Right lobe of liver (tissue), 4 donors: ENCODE measurements at regions not wholly inside any gene's neighbourhood (a gene's known extent, or its start where the extent isn't known, plus 50 kb on each side); places are given as distances from the start of the nearest gene placed in this dataset.

Experiments used
- CTCF ChIP-seq, 4 donors: fragments of 200-600 bp in 3 of 4; fragments of 450-650 bp in 1 of 4; IDR thresholded peaks; one replicate each; pipeline versions ENCODE4 v1.5.1 to v1.8.0; 2016 to 2022; ENCODE audit warnings: antibody characterized with exemption in 4 of 4, mild to moderate bottlenecking in 2 of 4
- POLR2A ChIP-seq: fragments of 450-650 bp; IDR thresholded peaks from one replicate; pipeline ENCODE4 v1.6.1; 2017; ENCODE audit warnings: antibody characterized with exemption, mild to moderate bottlenecking
- donor health status: DM: no; HTN: no; CAD: no.
- donor health status: DM: no; HTN: no; CAD: no.
- donor health status: DM: no; HTN: yes; CAD: no.

- TF ChIP-seq CTCF (IDR thresholded peaks at IDR 0.05) (no peak), POLR2A (no peak)
Observed at GRCh38 chr20:54372313-54372712, 103.1 kb upstream of the DOK5 start.
